NCI-H345 (cell line): ENCODE measurements at regions not wholly inside any gene's neighbourhood (a gene's known extent, or its start where the extent isn't known, plus 50 kb on each side); places are given as distances from the start of the nearest gene placed in this dataset.
A peak's percentile ranks its signal among the peaks of the same experiment; 100 is the strongest.
"Not testable (repeated sequence)": the region's sequence is repeated elsewhere in the genome, so short reads cannot be mapped to it uniquely, and the experiment has no call there.

Experiments
- DNase-seq: peaks from one replicate; lab custom pipeline; 2025; lab: John Stamatoyannopoulos, UW

DNA sequence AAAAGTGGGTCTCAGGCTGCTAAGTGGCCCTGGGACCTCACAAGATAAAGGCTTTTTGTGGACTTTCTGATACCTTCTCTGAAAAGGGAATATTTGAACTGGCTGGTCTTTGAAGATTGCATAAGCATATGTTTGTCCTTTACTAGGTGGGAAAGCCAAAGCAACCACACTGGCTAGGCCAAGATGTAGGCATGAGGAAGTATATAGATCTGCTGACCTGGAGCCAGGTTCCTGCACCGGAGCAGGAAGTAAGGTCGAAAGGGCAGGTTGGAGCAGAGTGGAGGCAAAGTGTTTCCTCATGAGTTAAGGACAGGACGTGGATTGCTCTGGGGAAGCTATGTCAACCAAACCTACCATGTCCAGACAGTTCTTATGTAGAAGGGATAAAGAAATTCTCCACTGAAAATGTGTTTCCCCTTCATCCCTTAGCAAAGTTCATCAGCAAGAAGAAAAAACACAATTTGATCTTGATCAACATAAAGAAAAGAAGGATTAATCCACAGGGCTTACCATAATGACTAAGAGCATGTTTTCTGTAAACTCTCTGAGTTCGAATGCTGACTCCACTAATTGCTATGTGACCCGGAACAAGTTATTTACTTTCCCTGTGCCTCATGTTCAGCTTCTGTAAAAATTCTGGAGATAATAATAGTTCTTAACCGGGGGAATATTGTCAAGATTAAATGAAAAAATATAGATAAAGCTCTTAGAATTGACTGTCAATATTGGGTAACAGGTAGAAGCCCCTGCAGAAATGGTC lies 156.1 kb upstream of the SRD5A2 start:
- no peak for DNase-seq

DNA sequence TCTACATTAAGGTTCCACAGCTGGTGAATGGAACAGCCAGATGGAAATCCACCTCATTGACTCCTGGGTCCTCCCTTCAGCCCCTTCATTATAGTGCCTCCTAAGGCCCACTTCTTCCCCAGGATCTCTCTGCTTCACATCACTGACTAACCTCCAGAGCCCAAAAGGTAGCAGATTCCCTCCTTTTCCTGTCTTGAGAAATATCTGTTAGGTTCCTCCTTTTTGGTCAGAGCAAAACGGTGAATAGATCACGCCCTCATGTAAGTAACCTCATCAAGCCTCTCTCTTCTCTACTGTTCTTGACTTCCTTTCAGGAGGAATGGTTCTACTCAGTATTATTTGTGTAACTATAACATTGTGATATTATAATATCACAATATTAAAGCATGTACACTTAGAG lies 155.0 kb upstream of the SRD5A2 start:
- no peak for DNase-seq

DNA sequence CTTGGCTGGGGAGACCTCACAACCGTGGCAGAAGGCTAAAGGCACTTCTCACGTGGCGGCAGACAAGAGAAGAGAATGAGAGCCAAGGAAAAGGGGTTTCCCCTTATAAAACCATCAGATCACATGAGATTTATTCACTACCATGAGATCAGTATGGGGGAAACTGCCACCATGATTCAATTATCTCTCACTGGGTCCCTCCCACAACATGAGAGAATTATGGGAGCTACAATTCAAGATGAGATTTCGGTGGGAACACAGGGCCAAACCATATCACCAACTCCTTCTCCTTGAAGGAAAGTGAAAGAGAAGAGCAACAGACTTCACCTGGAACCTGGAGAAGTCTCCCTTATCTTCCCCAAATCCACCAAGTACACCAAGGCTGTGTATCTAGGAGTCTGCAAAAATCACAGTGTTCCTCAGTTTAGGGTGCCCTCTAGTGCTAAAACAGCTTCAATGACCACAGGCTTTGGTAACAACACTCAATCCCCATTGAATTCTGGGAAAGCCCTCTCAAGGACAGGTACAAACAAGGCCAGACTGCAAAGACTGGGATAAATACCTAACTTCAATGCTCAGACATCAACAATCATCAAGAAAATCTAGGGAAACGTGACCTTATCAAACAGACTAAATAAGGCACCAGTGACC lies 148.8 kb upstream of the SRD5A2 start:
- peak; percentile 23 for DNase-seq

DNA sequence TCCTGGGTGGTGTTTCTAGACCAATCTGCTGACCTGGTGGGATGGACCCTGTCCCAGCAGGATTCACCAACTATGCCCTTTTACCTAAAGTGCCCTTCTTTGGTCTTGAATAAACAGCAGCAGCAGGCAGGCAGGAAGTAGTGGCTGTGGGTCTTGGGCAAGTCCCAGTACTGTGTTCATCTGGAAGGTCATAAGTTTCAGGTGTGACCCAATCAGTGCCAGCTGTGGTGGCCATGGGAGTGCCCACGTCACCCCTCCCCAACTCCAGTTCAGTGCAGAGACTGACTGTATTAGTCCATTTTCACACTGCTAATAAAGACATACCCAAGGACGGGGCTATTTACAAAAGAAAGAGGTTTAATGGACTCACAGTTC lies 148.3 kb upstream of the SRD5A2 start:
- DNase-seq = no peak

DNA sequence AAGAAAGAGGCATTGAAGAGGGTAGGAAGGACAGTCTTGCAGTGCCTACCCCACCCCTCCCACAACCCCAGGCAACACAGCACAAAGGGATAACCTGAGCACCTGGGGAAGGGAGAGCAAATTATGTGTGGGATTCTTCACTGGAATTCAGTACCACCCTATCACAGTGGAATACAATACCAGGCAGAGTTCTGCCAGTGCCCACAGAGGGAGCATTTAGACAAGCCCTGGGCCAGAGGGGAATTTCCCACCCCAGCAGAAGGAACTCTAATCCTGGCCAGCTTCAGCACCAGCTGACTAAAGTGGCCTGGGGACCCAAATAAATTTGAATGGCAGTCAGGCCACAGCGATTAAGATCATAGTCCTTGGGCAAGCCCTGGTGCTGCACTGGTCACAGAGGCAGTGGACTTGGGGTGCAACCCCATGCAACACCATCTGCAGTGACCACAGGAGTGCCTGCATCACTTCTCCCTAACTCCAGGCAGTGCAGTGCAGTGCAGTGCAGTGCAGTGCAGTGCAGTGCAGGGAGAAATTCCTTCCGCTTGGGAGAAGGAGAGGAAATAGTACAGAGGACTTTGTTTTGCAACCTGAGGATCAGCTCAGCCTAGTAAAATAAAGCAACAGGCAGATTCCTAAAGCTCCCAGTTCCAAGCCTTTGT lies 147.8 kb upstream of the SRD5A2 start:
- no peak for DNase-seq

DNA sequence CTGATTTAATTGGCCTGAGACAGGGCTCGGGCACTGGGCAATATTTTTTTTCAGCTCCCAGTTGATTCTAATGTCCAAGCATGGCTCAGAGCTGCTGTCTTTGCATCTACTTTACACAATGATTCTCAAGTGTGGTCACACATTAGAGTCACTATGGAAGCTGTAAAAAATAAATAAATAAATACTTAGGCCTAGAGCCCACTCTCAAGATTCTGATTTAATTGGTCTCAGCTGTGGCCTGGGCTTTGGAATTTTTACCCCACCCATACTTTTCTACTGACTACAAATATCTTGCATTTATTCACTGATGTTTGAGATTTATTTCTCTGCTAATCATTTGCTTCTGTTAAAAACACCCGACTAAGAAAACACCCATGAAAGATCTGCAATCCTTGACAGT lies 145.7 kb upstream of the SRD5A2 start:
- DNase-seq = no peak

DNA sequence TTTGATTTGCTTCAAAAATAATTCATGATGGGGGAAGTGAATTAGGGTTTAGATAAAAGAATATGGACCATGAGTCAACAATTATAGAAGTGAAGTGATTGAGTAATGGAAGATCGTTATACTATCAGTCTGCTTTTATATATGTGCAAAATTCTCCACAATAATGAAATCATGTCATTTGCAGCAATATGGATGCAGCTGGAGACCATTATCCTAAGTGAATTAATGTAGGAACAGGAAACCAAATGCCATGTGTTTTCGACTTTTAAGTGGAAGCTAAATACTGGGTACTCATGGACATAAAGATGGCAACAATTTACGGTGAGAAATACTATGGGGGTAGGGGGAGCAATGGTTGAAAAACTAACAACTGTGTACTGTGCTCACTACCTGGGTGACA lies 144.7 kb upstream of the SRD5A2 start:
- DNase-seq = no peak

DNA sequence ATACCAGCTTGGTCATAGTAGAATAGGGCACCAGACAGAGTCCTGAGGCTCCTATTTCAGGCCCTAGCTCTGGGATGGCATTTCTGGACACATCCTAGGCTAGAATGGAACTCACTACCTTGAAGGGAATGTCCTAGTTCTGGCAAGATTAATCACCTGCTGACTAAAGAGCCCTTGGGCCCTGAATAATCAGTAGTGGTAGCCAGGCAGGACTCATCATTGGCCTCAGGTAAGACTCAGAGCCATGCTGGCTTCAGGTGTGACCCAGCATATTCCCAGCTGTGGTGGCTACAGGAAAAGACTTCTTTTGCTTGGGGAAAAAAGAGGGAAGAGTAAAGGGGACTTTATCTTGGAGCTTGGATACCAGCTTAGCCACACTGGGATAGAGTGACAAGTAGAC lies 131.0 kb upstream of the SRD5A2 start:
- DNase-seq = no peak

DNA sequence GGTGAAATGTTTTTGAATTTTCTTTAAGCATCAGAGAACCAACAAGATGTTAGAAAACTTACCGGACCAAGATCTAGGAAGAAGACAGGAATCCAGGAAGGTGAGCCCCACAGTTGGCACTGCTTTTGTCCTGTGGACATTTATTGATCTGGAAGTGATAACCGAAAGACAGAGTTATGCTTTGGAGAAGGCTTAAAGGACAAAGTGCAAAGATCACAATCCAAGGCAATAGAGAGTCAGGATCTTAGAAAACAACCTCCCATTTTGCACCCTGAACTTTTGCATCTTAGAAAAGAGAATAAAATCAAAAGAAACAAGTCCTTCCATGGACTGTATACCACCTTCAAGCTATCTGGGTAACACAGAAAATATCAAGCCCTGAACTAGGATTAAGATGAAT lies 129.4 kb upstream of the SRD5A2 start:
- DNase-seq = no peak

DNA sequence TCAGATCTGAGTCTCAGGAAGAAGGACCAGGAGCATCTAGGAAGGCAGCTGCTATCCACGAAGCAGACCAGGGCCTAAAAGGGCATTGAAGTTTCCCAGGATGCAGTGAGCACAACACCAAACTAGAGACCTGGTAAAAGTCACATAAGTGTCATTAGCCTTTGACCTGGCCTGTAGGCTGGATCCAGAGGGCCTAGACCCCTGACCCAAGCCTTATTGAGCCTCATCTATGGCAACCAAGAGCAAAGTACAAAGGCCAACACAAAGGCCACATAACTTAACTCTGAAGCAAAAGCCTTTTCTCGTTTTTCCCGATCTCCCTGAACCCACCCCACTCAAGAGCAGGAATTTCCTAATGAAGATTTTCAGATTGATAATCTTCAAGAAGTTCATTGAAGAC lies 127.3 kb upstream of the SRD5A2 start:
- no peak for DNase-seq

DNA sequence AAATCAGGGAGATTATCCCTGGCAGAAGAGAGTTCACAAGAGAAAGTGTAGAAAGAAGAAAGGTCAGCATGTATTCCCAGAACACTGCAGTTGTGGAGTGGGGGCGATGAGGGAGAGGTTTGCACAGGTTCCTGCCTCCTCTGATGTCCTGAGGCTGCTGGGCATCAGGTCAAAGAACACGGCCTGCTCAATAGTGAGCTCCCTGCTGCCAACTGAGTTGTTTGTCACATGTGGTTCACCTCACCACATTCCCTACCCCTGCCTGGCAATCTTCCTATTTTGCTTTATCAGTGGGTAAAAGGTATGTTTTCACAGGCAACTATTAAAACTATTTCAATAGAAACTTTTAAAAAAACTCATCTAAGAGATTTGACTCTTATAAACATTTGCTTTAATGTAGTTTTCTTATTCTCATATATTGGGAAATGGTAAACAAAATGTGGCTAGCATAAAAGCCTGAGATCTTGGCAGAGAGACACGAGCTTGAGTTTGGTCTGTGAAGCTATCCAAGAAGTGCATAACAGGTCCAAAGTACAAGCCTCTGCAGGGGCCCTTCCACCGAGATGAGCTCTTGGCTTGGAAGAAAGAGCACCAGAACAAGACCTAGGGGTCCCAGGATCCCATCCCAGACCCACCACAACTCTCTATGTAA lies 123.9 kb upstream of the SRD5A2 start:
- DNase-seq = no peak

DNA sequence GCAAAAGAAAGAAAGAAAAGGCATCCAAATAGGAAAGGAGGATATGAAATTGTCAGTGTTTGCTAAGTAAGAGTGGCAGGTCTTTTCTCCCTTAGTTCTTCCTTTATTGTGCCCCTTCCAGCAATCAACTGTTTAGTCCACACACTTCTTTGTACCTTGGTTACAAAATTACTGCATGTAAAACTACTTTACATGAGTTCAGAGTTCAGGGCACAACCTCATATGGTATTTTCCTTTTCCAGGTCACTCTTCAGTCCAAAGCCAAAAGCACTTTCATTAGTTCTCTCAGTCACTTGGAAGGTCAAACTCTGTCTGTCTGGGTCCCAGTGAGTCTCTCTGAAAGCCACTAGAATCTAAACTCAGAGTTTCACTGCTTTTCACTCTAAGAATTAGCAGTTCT lies 122.5 kb upstream of the SRD5A2 start:
- no peak for DNase-seq

DNA sequence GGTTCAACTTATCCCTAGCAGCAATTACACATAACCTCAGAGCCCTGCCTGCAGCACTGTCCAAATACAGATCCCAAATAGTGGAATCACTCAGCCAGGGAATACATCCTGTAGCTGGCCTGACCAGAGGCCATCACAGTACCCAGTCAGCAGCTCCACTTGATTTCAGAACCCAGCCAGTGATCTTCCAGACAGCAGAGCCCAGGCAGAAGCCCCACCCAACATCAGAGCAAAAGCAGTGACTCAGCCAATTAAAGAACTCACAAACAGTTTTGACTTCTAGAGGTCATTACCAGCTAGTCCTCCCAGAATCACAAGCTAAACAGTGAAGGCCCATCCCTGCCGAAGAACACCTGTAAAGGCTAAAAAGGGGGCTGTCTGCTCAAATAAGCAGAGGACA lies 118.0 kb upstream of the SRD5A2 start:
- DNase-seq = no peak

DNA sequence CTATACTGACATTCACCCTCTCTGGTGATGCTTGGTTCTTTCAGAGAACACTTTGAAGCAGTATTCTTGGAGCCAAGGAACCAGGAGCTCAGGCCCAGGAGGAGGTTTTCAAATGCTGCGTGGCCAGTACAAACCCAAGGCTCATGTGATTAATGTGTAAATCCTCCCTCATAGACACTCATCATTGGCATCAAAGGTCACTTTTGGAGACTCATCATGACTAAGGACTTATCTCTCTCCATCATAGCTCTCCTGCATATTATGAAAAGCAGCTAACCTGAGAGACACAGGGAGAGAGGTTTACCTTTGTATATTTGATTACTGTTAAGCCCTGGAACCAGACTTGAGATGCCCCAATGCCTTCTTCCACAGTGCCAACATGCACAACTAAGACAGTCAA lies 115.3 kb upstream of the SRD5A2 start:
- DNase-seq = no peak

DNA sequence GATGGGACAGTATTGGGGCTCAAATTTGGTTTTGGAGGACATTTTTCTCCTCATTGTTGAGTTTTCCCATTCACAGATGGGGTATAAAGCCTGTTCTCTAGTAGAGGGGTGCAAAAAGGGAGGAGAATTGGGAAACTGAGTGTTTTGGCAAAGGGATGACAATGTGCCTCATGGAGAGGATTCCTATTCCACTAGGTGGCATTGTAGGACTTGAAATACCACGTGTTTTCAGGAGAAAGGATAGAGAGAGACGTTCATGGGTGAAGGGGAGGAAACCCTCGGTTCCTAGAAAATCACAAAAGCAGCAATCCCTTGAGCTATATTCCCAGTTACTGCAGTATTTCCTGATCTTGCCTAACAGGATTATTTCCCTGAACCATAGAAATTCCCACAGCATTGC lies 113.7 kb upstream of the SRD5A2 start:
- no peak for DNase-seq

DNA sequence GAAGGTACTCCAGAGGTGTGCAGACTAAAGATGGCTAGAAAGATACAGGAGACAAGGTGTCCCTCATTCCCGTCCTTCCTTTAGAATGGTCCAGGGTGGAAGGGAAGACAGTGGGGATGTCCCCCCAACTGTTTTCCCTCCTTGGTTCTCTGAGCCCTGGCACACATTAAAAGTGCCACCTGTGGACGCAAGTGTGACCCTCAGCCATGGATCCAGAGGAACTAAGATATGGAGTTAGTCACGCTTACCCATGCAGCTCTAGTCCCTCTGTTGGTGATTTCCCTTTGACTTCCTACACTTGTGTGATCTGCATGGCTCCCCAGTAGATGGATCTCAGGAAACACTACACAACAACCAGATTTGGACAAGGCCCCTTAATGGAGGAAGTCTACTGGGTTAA lies 113.1 kb upstream of the SRD5A2 start:
- no peak for DNase-seq

DNA sequence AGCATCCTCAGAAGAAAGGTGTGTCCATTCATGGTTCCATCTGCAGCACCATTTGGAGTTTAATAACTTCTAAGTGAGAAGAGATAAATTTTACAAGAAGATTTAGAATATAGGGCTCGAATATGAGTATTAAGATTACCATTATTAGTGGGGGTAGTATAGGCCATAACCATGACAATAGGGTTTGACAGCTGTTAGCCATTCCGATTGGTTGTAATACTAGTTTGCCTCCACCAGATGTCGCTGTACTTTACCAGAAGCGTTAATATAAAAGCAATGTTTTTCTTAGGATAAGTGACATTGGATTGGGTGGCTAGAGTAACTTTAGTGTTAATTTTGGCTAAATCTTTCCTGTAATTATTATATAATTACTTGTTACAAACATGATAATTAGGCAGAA lies 107.5 kb upstream of the SRD5A2 start:
- no peak for DNase-seq

DNA sequence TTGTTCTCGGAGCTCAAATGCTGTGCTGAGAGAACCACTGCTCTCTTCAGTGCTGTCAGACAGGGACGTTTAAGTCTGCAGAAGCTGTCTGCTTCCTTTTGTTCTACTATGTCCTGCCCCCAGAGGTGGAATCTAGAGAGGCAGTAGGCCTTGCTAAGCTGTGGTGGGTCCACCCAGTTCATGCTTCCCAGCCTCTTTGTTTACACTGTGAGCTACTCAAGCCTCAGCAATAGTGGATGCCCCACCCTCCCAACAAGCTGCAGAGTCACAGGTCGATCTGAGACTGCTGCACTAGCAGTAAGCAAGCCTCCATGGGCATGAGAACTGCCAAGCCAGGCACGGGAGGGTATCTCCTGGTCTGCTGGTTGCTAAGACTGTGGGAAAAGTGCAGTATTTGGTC lies 102.8 kb upstream of the SRD5A2 start:
- DNase-seq = not testable (repeated sequence)

DNA sequence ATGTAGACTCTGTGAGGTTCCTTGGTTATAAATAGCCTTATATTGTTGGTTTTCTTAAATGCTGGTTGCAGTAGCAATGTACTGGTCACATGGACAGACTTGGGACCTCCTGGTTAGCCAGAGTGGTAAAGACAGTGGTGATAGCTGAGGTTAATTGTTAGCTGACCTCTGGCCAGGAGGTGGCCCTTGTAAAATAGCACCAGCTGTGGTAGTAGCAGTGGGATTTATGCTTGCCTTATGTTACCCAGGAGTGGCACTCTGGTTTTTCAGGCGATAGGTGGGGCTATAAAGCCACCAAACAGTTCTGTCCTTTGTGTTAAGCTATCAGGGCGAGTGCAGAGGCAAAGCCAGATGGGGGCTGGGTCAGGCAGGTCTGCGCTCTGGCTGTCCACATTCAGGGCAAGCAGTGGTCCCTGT lies 94.8 kb upstream of the SRD5A2 start:
- no peak for DNase-seq

DNA sequence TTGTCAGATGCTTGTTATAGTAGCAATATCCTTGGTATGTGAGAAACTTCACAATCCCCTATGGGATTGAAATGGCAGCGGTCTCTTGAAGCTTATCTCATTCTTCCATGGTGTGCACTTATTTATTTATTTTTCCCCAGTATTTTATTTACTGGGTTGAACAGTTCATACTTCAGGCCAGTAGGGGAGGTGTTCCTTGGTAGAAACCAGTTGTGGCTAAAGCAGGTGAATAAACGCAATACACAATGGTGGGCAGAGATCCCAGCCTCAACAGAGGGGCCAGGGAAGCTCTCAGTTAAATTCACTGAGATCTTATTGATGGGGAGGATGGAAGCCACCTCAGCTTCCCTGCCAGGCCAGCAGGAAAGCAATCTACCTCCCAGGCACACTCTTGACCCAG lies 93.7 kb upstream of the SRD5A2 start:
- no peak for DNase-seq

DNA sequence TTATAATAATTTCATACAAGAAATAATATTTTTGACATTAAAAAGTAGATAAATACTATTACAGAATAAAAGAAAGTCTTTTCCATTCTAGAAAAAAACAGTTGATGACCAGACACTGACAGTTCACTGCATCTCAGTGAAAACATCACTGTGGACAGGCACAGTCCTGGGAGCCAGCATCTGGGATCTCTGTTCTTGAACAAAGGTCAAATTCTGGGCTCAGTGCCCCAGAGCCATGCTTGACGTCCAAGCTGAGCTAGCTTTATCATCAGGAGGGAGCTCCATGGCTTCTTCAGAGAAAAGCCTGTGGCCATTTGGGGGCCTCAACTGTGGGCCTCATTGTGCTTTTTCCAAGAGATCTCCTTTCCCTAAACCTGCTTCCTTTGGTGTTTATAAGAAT lies 86.1 kb upstream of the SRD5A2 start:
- no peak for DNase-seq

DNA sequence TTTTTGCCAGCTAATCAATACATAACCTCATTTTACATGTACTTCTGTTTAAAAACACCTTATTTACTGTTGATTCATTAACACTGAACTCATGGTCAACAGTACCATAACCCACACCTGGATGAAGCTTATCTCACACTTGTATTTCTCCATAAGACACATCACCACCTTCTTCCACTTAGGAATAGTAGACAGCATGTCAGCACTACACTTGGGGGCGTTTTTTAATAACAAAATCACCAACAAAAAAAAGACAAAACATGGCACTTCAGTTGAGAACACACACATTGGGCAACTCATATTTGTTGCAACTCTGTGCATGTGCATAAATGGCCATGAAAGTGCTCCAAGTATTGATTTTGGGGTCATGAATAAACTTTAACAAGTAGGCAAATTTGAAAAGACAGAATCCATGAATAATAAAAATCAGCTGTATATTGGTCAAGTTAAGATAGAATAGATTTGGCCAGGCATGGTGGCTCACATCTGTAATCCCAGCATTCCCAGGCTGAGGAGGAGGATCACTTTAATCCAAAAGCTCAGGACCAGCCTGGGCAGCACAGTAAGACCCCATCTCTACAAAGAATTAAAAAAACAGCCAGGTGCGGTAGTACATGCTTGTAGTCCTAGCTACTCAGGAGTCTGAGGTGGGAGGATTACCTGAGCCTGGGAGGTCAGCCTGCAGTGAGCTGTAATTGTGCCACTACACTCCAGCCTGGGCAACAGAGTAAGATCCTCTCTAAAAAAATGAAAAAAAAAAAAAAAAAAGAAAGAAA lies 84.4 kb upstream of the SRD5A2 start:
- no peak for DNase-seq
